Type B pancreatic cell (in vitro differentiated cells): ENCODE measurements at regions not wholly inside any gene's neighbourhood (a gene's known extent, or its start where the extent isn't known, plus 50 kb on each side); places are given as distances from the start of the nearest gene placed in this dataset.

ENCODE experiments used
- DNase-seq: peaks from one replicate; pipeline ENCODE4 v3.0.0; 2021; ENCODE audit warnings: mixed read lengths; ENCODE audit not compliant: unreplicated experiment; ENCODE audit errors: extremely low spot score
- H3K27ac Mint-ChIP-seq: 2 replicates; pipeline ENCODE4 v1.8.0; 2021; ENCODE audit warnings: mild to moderate bottlenecking, mixed read lengths
- H3K27me3 Mint-ChIP-seq: 2 replicates; pipeline ENCODE4 v1.8.0; 2021; ENCODE audit warnings: mixed read lengths
- H3K36me3 Mint-ChIP-seq: 2 replicates; pipeline ENCODE4 v1.8.0; 2021; ENCODE audit warnings: mixed read lengths
- H3K4me1 Mint-ChIP-seq: one replicate; pipeline ENCODE4 v1.8.0; 2021; ENCODE audit warnings: mixed read lengths; ENCODE audit not compliant: unreplicated experiment
- H3K4me3 Mint-ChIP-seq: 2 replicates; pipeline ENCODE4 v1.8.0; 2021; ENCODE audit warnings: mild to moderate bottlenecking, mixed read lengths
- H3K9me3 Mint-ChIP-seq: 2 replicates; pipeline ENCODE4 v1.8.0; 2021; ENCODE audit warnings: mixed read lengths
- CTCF ChIP-seq: fragments of 200-600 bp; sonication (generic); conservative IDR thresholded peaks from 2 replicates; pipeline ENCODE4 v1.5.0; 2021; ENCODE audit warnings: antibody characterized with exemption, mild to moderate bottlenecking

DNA sequence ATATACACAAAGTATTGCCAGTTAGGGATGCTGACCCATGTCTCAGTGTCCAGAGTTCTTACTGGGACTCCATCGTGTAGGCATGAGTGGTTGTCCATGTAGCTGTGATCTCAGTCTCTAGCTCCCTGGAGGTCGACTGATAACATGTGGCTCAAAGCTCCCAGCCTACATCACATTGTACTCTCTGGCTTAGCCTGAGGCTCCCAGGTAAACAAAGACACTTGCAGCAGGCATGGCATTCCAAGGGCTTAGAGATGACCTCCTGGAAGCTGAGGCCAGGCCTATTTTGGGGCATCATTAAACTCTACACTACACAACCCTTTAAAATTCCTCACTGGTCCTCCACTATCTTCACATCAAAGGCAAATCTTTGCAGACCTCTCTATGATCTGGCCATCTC is 100.8 kb upstream of the DOCK1 start:
- Mint-ChIP-seq H3K27me3 (no peaks in the 10 kb centered on the region), H3K9me3 (no peaks in the 10 kb centered on the region), H3K4me3 (no peak overlapping the region), H3K4me1 (no peaks in the 10 kb centered on the region), H3K27ac (no peak overlapping the region), H3K36me3 (no peaks in the 10 kb centered on the region)
- no peak for DNase-seq
- TF ChIP-seq CTCF = no peak

DNA sequence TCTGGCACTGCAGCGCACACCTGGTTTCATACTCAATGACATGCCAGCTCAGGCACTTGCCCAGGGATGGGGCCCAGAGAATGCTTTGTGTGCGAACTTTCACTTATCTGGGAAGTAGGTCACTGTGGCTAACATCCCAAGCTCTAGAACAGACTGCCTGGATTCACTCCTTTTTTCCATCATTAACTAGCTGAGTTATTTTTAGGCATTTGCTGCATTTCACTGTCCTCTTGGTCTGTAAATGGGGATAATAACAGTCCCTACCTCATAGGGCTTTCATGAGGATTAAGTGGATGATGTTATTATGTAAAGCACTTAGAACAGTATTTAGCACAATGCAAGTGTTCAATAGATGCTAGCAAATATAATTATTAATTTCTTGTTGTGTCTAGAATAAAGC is 98.7 kb upstream of the DOCK1 start:
- Mint-ChIP-seq H3K4me1 (no peaks in the 10 kb centered on the region), H3K4me3 (no peak overlapping the region), H3K9me3 (no peaks in the 10 kb centered on the region), H3K27me3 (no peaks in the 10 kb centered on the region), H3K36me3 (no peaks in the 10 kb centered on the region), H3K27ac (no peak overlapping the region)
- TF ChIP-seq CTCF = no peak
- no peak for DNase-seq

DNA sequence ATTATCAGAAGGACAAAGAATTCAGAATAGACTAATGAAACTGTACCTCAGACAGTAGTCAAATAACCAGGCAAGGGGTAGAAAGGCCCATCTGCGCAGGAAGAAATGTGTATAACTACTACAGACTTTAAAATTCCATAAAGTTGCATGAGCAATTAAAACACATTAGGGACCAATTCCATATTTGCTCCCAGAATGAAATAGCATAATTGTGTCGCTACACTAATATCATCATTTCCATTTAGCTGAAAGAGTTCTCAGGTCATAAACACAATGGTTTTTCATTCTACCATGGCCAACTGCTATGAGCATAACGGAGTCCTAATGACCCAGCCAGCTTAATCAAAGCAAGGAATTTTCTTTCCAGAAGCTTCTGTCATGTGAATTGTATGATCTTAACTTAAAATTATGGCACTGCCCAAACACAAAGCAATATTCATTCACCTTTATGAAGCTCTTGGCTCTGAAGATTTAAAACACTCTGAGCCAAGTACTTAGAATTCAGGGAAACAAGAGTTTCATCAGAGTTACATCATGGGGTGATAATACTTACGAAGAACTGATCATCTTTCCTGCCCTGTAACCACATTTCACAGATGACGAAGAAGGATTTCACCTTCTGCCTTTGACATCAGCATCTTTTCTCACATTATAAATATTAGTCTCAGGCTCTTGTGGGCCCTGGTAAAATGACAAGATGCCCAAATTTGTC is 98.1 kb upstream of the DOCK1 start:
- H3K9me3 Mint-ChIP-seq = no peaks in the 10 kb centered on the region
- H3K36me3 Mint-ChIP-seq = no peaks in the 10 kb centered on the region
- H3K27me3 Mint-ChIP-seq = no peaks in the 10 kb centered on the region
- no peak for DNase-seq
- no peak overlapping the region for H3K4me3 Mint-ChIP-seq
- no peak overlapping the region for H3K27ac Mint-ChIP-seq
- no peaks in the 10 kb centered on the region for H3K4me1 Mint-ChIP-seq
- no peak for TF ChIP-seq CTCF

GRCh38 chr10:126808103-126808502 is 97.1 kb upstream of the DOCK1 start:
- no peaks in the 10 kb centered on the region for H3K9me3 Mint-ChIP-seq
- H3K4me3 Mint-ChIP-seq = no peak overlapping the region
- no peak overlapping the region for H3K27ac Mint-ChIP-seq
- no peak for DNase-seq
- H3K4me1 Mint-ChIP-seq = no peaks in the 10 kb centered on the region
- no peak for TF ChIP-seq CTCF
- H3K36me3 Mint-ChIP-seq = no peaks in the 10 kb centered on the region
- H3K27me3 Mint-ChIP-seq = no peaks in the 10 kb centered on the region

GRCh38 chr10:126813432-126813831 is 91.8 kb upstream of the DOCK1 start:
- no peak for TF ChIP-seq CTCF
- DNase-seq = no peak
- Mint-ChIP-seq H3K4me3 (no peak overlapping the region), H3K27ac (no peak overlapping the region), H3K9me3 (no peaks in the 10 kb centered on the region), H3K36me3 (no peaks in the 10 kb centered on the region), H3K4me1 (no peaks in the 10 kb centered on the region), H3K27me3 (no peaks in the 10 kb centered on the region)

DNA sequence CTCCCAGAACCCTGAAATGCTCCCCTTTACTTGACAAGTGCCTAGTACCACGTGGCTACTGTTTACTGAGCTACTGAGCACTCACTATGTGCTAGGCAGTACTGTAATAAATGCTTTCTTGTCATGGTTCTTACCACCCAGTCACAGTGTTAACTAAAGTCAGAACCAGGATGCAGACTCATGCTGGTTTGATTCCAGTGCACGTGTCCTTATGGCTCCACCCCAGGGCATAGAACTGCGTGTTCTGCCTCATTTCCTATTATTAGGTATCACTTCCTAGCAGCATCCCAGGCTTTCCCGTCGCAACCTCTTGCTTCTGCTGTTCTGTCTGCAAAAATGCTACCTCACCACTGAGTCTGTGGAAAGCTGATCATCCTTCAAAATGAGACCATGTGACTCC is 71.7 kb upstream of the DOCK1 start:
- Mint-ChIP-seq H3K9me3 (no peaks in the 10 kb centered on the region), H3K27ac (no peak overlapping the region)
- no peak for DNase-seq

More for the DNA sequence above, 71.7 kb upstream of the DOCK1 start:
- H3K4me3 Mint-ChIP-seq = no peak overlapping the region
- H3K36me3 Mint-ChIP-seq = no peaks in the 10 kb centered on the region
- no peak for TF ChIP-seq CTCF
- H3K4me1 Mint-ChIP-seq = peaks cover 5% of the 10 kb centered on the region
- peaks cover 16% of the 10 kb centered on the region for H3K27me3 Mint-ChIP-seq
